ENCODE measurements at regions not wholly inside any gene's neighbourhood (a gene's known extent, or its start where the extent isn't known, plus 50 kb on each side); places are given as distances from the start of the nearest gene placed in this dataset.

DNA sequence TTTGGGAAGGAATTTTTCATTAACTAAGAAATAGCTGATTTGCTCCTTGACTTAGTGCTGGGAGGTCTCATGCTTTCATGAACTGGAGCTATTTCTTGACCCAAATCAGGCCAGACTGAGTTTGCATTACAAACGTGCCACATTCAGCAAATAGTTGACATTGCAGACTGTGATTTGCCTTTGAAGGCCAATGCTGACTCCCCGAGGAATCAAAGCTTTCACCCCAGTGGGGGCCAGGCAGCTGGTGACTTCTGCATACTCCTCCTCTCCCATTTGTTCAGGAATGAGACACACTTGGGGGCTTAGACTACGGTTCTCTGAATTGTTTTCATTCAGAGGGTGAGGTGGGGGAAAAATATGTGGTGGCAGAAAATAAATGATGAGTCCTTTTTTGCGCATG is 111.0 kb upstream of the JAZF1 start:
- intact Hi-C loops (cut with DNase I), result loop anchor here in 1 of 4 donors (10.0 kb wide), 1 partner anchor 563 kb away; no protein-coding TSS in a partner anchor
- WGBS, 3 donors, result 31 to 54% (median 33%) methylated on average over 4 of the region's 4 CpGs
- Histone ChIP-seq H3K27ac (no peak overlapping the region), H3K9me3 (no peaks in the 10 kb centered on the region), H3K4me3 (no peak overlapping the region), H3K36me3 (no peaks in the 10 kb centered on the region), H3K4me1 (ENCODE audit: insufficient read depth) (no peaks in the 10 kb centered on the region), H3K27me3 (no peaks in the 10 kb centered on the region)
- TF ChIP-seq POLR2A (IDR thresholded peaks at IDR 0.05), result no peak
- TF ChIP-seq, protein P1, sequence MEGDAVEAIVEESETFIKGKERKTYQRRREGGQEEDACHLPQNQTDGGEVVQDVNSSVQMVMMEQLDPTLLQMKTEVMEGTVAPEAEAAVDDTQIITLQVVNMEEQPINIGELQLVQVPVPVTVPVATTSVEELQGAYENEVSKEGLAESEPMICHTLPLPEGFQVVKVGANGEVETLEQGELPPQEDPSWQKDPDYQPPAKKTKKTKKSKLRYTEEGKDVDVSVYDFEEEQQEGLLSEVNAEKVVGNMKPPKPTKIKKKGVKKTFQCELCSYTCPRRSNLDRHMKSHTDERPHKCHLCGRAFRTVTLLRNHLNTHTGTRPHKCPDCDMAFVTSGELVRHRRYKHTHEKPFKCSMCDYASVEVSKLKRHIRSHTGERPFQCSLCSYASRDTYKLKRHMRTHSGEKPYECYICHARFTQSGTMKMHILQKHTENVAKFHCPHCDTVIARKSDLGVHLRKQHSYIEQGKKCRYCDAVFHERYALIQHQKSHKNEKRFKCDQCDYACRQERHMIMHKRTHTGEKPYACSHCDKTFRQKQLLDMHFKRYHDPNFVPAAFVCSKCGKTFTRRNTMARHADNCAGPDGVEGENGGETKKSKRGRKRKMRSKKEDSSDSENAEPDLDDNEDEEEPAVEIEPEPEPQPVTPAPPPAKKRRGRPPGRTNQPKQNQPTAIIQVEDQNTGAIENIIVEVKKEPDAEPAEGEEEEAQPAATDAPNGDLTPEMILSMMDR (IDR thresholded peaks at IDR 0.05), result no peak
- no peak for TF ChIP-seq EP300 (IDR thresholded peaks at IDR 0.05)
- DNase-seq, result no peak

DNA sequence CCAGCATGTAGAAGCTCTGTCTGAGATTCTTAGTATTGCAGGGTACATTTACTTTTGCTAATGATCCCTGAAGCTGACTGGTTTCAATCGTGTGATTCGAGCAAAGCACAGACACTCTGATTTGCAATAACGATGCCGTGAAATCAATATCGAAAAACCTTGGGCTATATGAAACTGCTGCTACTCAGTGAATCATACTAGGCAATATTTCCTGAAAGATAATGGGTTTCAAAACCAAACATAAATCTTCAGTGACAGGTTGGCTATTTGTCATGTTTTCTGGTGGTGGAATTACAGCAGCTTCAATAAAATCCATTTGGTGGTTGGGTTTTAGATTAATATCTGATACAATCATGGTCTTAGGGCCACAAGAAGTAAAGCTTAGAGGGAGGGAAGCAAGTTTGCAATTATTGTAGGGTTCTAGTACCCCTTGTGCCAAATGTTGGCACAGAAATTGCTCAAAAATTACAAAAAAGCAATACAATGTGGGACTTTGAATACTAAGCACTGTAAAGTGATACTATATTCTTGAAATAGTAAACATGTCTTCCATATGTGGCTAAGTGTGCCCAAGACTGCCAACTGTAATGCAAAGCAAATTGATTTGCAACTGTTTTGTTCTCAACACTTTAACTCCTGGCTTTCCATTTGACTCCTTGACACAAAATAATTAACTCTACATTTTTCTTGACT is 112.4 kb upstream of the JAZF1 start:
- intact Hi-C loops (cut with DNase I), result loop anchor here in 1 of 4 donors (10.0 kb wide), 1 partner anchor 562 kb away; no protein-coding TSS in a partner anchor
- Histone ChIP-seq H3K9me3 (no peaks in the 10 kb centered on the region), H3K27ac (no peak overlapping the region), H3K4me3 (no peak overlapping the region), H3K4me1 (ENCODE audit: insufficient read depth) (no peaks in the 10 kb centered on the region), H3K27me3 (no peaks in the 10 kb centered on the region), H3K36me3 (no peaks in the 10 kb centered on the region)
- DNase-seq, result no peak
- TF ChIP-seq POLR2A (IDR thresholded peaks at IDR 0.05) (no peak), EP300 (IDR thresholded peaks at IDR 0.05) (no peak)
- TF ChIP-seq, protein P1 (IDR thresholded peaks at IDR 0.05), result no peak
- WGBS, 3 donors, result 82 to 87% (median 83%) methylated on average over 5 of the region's 5 CpGs

DNA sequence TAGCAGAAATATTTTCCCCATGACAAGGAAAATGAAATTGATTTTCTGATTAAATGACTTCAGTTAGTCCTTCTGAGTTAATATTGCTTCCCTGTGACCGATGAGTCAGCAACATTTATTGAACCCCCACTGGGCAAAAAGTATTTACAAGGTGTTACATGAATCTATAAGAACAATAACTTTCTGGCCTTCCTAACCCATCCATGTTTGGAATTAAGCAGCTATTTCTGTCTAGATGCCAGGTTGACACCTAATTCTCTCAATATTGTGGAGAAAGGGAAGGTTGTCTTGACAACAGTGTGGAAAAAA is 112.9 kb upstream of the JAZF1 start:
- WGBS, 3 donors, result 77 to 89% (median 80%) methylated on average over 1 of the region's 1 CpG
- Histone ChIP-seq H3K9me3 (no peaks in the 10 kb centered on the region), H3K27ac (no peak overlapping the region), H3K4me3 (no peak overlapping the region), H3K27me3 (no peaks in the 10 kb centered on the region), H3K4me1 (ENCODE audit: insufficient read depth) (no peaks in the 10 kb centered on the region), H3K36me3 (no peaks in the 10 kb centered on the region)
- intact Hi-C loops (cut with DNase I), result loop anchor here in 1 of 4 donors (10.0 kb wide), 1 partner anchor 561 kb away; no protein-coding TSS in a partner anchor
- DNase-seq, result no peak
- TF ChIP-seq, protein P1 (IDR thresholded peaks at IDR 0.05), result no peak
- no peak for TF ChIP-seq POLR2A (IDR thresholded peaks at IDR 0.05)
- TF ChIP-seq EP300 (IDR thresholded peaks at IDR 0.05), result no peak

GRCh38 chr7:28296571-28297483 is 115.5 kb upstream of the CREB5 start:
- Histone ChIP-seq H3K27ac (no peak overlapping the region), H3K27me3 (no peaks in the 10 kb centered on the region), H3K4me3 (no peak overlapping the region), H3K36me3 (no peaks in the 10 kb centered on the region), H3K4me1 (ENCODE audit: insufficient read depth) (no peaks in the 10 kb centered on the region), H3K9me3 (no peaks in the 10 kb centered on the region)
- DNase-seq, result no peak
- intact Hi-C loops (cut with DNase I), result loop anchor here in 1 of 4 donors (10.0 kb wide), 1 partner anchor 558 kb away; no protein-coding TSS in a partner anchor
- WGBS, 3 donors, result 52 to 59% (median 52%) methylated on average over 4 of the region's 4 CpGs
- TF ChIP-seq EP300 (IDR thresholded peaks at IDR 0.05) (no peak), POLR2A (IDR thresholded peaks at IDR 0.05) (no peak)
- TF ChIP-seq, protein P1 (IDR thresholded peaks at IDR 0.05), result no peak
